Loucy (cell line): ENCODE measurements at regions not wholly inside any gene's neighbourhood (a gene's known extent, or its start where the extent isn't known, plus 50 kb on each side); places are given as distances from the start of the nearest gene placed in this dataset.
A peak's percentile ranks its signal among the peaks of the same experiment; 100 is the strongest.

ENCODE experiments used
- H2AFZ ChIP-seq: fragments of 200-600 bp; sonication (generic); 2 replicates; pipeline ENCODE4 v1.6.0; 2016; ENCODE audit warnings: antibody characterized with exemption, mild to moderate bottlenecking, low read length, moderate library complexity
- H3F3A ChIP-seq: fragments of 200-600 bp; 2 replicates; pipeline ENCODE4 v1.6.0; 2016; ENCODE audit warnings: antibody characterized with exemption, low read depth, mild to moderate bottlenecking
- H3K27me3 ChIP-seq: fragments of 200-600 bp; sonication (generic); 2 replicates; pipeline ENCODE4 v1.6.1; 2014; ENCODE audit warnings: low read length, mild to moderate bottlenecking; ENCODE audit not compliant: insufficient read depth, poor library complexity, severe bottlenecking
- H3K36me3 ChIP-seq: fragments of 200-600 bp; sonication (generic); 2 replicates; pipeline ENCODE4 v1.6.1; 2016; ENCODE audit warnings: low read length; ENCODE audit not compliant: insufficient read depth
- H3K4me1 ChIP-seq: fragments of 200-600 bp; sonication (generic); 2 replicates; pipeline ENCODE4 v1.5.1; 2014; ENCODE audit warnings: low read length, mild to moderate bottlenecking; ENCODE audit not compliant: insufficient read depth, poor library complexity, severe bottlenecking
- H3K4me2 ChIP-seq: fragments of 200-600 bp; sonication (generic); 2 replicates; pipeline ENCODE4 v1.6.0; 2014; ENCODE audit warnings: antibody characterized with exemption, low read length, low read depth, mild to moderate bottlenecking; ENCODE audit not compliant: poor library complexity, severe bottlenecking
- H3K4me3 ChIP-seq: fragments of 200-600 bp; sonication (generic); 2 replicates; pipeline ENCODE4 v1.5.1; 2014; ENCODE audit warnings: low read length, mild to moderate bottlenecking, mixed read lengths; ENCODE audit not compliant: poor library complexity, severe bottlenecking
- H3K79me2 ChIP-seq: fragments of 200-600 bp; sonication (generic); 2 replicates; pipeline ENCODE4 v1.6.1; 2014; ENCODE audit warnings: low read length; ENCODE audit not compliant: insufficient read depth
- H3K9ac ChIP-seq: fragments of 200-600 bp; sonication (generic); 2 replicates; pipeline ENCODE4 v1.6.0; 2014; ENCODE audit warnings: mild to moderate bottlenecking, low read depth, low read length, moderate library complexity; ENCODE audit not compliant: poor library complexity, severe bottlenecking
- H3K9me2 ChIP-seq: fragments of 200-600 bp; sonication (generic); replicated peaks from 2 replicates; pipeline ENCODE4 v1.6.1; 2016; ENCODE audit warnings: low read depth, low read length, mixed read lengths
- H3K9me3 ChIP-seq: fragments of 200-600 bp; sonication (generic); 2 replicates; pipeline ENCODE4 v1.6.1; 2014; ENCODE audit warnings: mild to moderate bottlenecking, antibody characterized with exemption, low read length, low read depth; ENCODE audit not compliant: insufficient read depth
- H4K20me1 ChIP-seq: fragments of 200-600 bp; sonication (generic); 2 replicates; pipeline ENCODE4 v1.6.0; 2014; ENCODE audit warnings: antibody characterized with exemption, low read length, mild to moderate bottlenecking; ENCODE audit not compliant: insufficient read depth, poor library complexity, severe bottlenecking
- CTCF ChIP-seq: fragments of 200-600 bp; sonication (generic); conservative IDR thresholded peaks from 2 replicates; pipeline ENCODE4 v1.5.1; 2014; ENCODE audit warnings: mild to moderate bottlenecking, antibody characterized with exemption, low read length
- EZH2phosphoT487 ChIP-seq: fragments of 200-600 bp; IDR thresholded peaks from 2 replicates; pipeline ENCODE4 v1.6.1; 2018; ENCODE audit warnings: antibody characterized with exemption, mild to moderate bottlenecking, moderate library complexity, borderline replicate concordance

DNA sequence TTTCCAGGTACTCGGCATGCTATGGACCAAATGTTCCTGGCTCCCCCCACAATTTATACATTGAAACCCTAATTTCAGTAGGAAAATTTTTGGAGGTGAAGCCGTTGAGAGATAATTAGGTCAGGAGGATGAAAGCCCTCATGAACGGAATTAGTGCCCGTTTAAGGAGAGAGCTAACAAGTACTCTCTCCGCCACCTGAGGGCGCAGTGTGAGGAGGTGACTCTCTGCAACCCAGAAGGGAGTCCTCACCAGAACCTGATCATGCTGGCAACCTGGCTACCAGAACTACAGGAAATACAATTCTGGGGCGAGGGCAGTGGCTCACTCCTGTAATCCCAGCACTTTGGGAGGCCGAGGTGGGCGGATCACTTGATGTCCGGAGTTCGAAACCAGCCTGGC, 397.8 kb downstream of the SLITRK5 start:
- Histone ChIP-seq H3K4me1 (no peaks in the 10 kb centered on the region), H2AFZ (no peak overlapping the region), H4K20me1 (no peaks in the 10 kb centered on the region), H3K27me3 (no peaks in the 10 kb centered on the region), H3K9me3 (no peaks in the 10 kb centered on the region), H3F3A (no peaks in the 10 kb centered on the region), H3K4me2 (no peak overlapping the region), H3K9me2 (no peaks in the 10 kb centered on the region), H3K4me3 (no peak overlapping the region), H3K36me3 (no peaks in the 10 kb centered on the region), H3K79me2 (no peaks in the 10 kb centered on the region), H3K9ac (no peak overlapping the region)
- no peak for TF ChIP-seq EZH2phosphoT487
- peak; percentile 21; the same call in 1 of the 2 replicates for TF ChIP-seq CTCF

GRCh38 chr13:88071371-88071770, 400.2 kb downstream of the SLITRK5 start:
- Histone ChIP-seq H3F3A (no peaks in the 10 kb centered on the region), H3K36me3 (no peaks in the 10 kb centered on the region), H3K4me3 (no peak overlapping the region), H3K4me2 (no peak overlapping the region), H4K20me1 (no peaks in the 10 kb centered on the region), H3K4me1 (no peaks in the 10 kb centered on the region), H3K27me3 (no peaks in the 10 kb centered on the region), H2AFZ (no peak overlapping the region), H3K9me3 (no peaks in the 10 kb centered on the region), H3K79me2 (no peaks in the 10 kb centered on the region), H3K9me2 (no peaks in the 10 kb centered on the region), H3K9ac (no peak overlapping the region)
- TF ChIP-seq EZH2phosphoT487 (no peak), CTCF (no peak)

GRCh38 chr13:88074794-88075510, 403.8 kb downstream of the SLITRK5 start:
- H3K9me2 ChIP-seq = no peaks in the 10 kb centered on the region
- H3K4me1 ChIP-seq = no peaks in the 10 kb centered on the region
- TF ChIP-seq EZH2phosphoT487 (no peak), CTCF (no peak)
- no peaks in the 10 kb centered on the region for H3K27me3 ChIP-seq
- no peak overlapping the region for H3K4me3 ChIP-seq
- H3K9ac ChIP-seq = no peak overlapping the region
- no peaks in the 10 kb centered on the region for H3K9me3 ChIP-seq
- no peak overlapping the region for H3K4me2 ChIP-seq
- H3F3A ChIP-seq = no peaks in the 10 kb centered on the region
- no peaks in the 10 kb centered on the region for H3K79me2 ChIP-seq
- no peak overlapping the region for H2AFZ ChIP-seq
- H3K36me3 ChIP-seq = no peaks in the 10 kb centered on the region
- H4K20me1 ChIP-seq = no peaks in the 10 kb centered on the region
